CD8-positive, alpha-beta memory T cell (primary cell): ENCODE measurements at regions not wholly inside any gene's neighbourhood (a gene's known extent, or its start where the extent isn't known, plus 50 kb on each side); places are given as distances from the start of the nearest gene placed in this dataset.
"Not testable (repeated sequence)": the region's sequence is repeated elsewhere in the genome, so short reads cannot be mapped to it uniquely, and the experiment has no call there.

Experiments
- CTCF ChIA-PET: fragments of 350-600 bp; sonication (Branson Sonifier 250); formaldehyde crosslinking; loops from one replicate; lab custom pipeline; 2021; ENCODE audit warnings: antibody characterized with exemption; lab: Charles Lee
- POLR2A ChIA-PET: fragments of 350-600 bp; sonication (Branson Sonifier 250); formaldehyde crosslinking; loops from one replicate; lab custom pipeline; 2021; ENCODE audit warnings: antibody characterized with exemption; lab: Charles Lee
- DNase-seq, 5 donors: peaks; one replicate each; pipeline versions ENCODE4 v3.0.0 to v3.0.0-alpha.2; 2020 to 2022; ENCODE audit warnings: mixed read lengths in 1 of 5
- H3K27ac ChIP-seq: one replicate; pipeline ENCODE4 v1.7.0; 2013; ENCODE audit warnings: low read depth, mild to moderate bottlenecking, low read length, moderate library complexity
- H3K27me3 ChIP-seq: 2 replicates; pipeline ENCODE4 v1.7.0; 2013; ENCODE audit warnings: low read length, mild to moderate bottlenecking; ENCODE audit not compliant: insufficient read depth, poor library complexity, severe bottlenecking
- H3K36me3 ChIP-seq: 2 replicates; pipeline ENCODE4 v1.7.0; 2013; ENCODE audit warnings: mild to moderate bottlenecking, low read length, moderate library complexity; ENCODE audit not compliant: insufficient read depth
- H3K4me1 ChIP-seq: 2 replicates; pipeline ENCODE4 v1.7.0; 2013; ENCODE audit warnings: mild to moderate bottlenecking, low read length, moderate library complexity; ENCODE audit not compliant: insufficient read depth
- H3K4me3 ChIP-seq: 2 replicates; pipeline ENCODE4 v1.7.0; 2013; ENCODE audit warnings: mild to moderate bottlenecking, low read length
- H3K9me3 ChIP-seq: 2 replicates; pipeline ENCODE4 v1.7.0; 2013; ENCODE audit warnings: mild to moderate bottlenecking, low read length
- H3K27ac Mint-ChIP-seq, 8 donors: one replicate each; pipeline ENCODE4 v1.8.0; 2020 to 2021; ENCODE audit warnings: mixed read lengths in 8 of 8, mild to moderate bottlenecking in 6 of 8, inconsistent platforms in 3 of 8, moderate library complexity in 3 of 8
- H3K27me3 Mint-ChIP-seq, 2 donors: one replicate each; pipeline ENCODE4 v1.8.0; 2020 to 2021; ENCODE audit warnings: mixed read lengths in 2 of 2, mild to moderate bottlenecking in 1 of 2, moderate library complexity in 1 of 2
- H3K36me3 Mint-ChIP-seq, 3 donors: one replicate each; pipeline ENCODE4 v1.8.0; 2020 to 2021; ENCODE audit warnings: mixed read lengths in 3 of 3, inconsistent platforms in 1 of 3, mild to moderate bottlenecking in 1 of 3
- H3K4me1 Mint-ChIP-seq, 3 donors: one replicate each; pipeline ENCODE4 v1.8.0; 2020 to 2021; ENCODE audit warnings: mixed read lengths in 3 of 3, inconsistent platforms in 1 of 3, mild to moderate bottlenecking in 1 of 3
- H3K4me3 Mint-ChIP-seq, 7 donors: one replicate each; pipeline ENCODE4 v1.8.0; 2020 to 2021; ENCODE audit warnings: mixed read lengths in 7 of 7, mild to moderate bottlenecking in 6 of 7, moderate library complexity in 4 of 7, inconsistent platforms in 2 of 7
- H3K9me3 Mint-ChIP-seq, 5 donors: one replicate each; pipeline ENCODE4 v1.8.0; 2020 to 2022; ENCODE audit warnings: mixed read lengths in 5 of 5, mild to moderate bottlenecking in 3 of 5, moderate library complexity in 2 of 5, inconsistent platforms in 1 of 5

DNA sequence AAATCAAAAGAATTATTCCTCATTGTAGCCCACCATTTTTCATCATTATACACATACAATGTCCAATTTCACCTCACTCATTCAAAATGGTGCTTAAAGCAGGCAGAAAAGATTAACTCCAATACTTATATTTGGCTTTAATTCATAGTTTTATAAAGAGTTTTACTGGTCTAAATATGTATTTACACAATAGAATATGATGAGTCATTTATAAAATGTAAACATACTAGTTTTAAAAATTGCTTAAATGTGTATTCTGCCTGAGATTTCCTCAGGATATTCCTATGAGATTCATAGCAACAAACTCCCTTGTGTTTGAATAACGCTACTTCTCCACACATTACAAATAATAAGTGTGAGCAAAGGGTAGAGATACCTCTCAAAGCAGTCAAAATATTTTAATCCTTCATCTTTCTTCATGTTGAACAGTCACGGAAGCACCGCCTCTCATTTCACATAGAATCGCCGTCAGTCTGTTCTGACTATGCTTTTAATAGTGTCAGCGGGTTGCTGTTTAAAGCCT, 75.7 kb upstream of the GBE1 start:
- Mint-ChIP-seq H3K4me3 (no peak overlapping the region), H3K36me3 (no peaks in the 10 kb centered on the region), H3K27me3 (peaks cover 2 to 10% of the 10 kb centered on the region in 2 donors), H3K4me1 (no peaks in the 10 kb centered on the region), H3K27ac (no peak overlapping the region), H3K9me3 (no peaks in the 10 kb centered on the region)
- Histone ChIP-seq H3K4me3 (no peak overlapping the region), H3K36me3 (no peaks in the 10 kb centered on the region), H3K27me3 (no peaks in the 10 kb centered on the region), H3K9me3 (no peaks in the 10 kb centered on the region), H3K27ac (no peak overlapping the region), H3K4me1 (no peaks in the 10 kb centered on the region)
- POLR2A ChIA-PET = no interaction called here
- no peak for DNase-seq
- CTCF ChIA-PET = no interaction called here

DNA sequence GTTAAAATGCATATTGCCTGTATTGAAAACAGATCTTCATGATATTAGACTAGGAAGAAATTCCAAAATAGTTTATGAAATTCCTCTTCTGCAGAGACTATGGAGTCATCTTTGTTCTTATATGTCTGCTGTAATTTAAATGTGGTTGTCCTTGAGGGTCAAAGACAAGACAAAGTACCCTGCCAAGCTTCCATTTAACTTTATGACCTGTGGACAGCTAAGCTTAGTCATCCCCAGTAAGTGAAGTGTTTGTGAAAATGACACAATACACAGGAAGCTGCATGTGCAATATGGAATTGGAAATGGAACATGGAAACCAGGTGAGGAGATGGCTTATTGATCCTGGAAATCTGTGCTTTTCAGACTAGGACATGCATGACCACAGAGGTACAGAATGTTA, 68.5 kb upstream of the GBE1 start:
- Mint-ChIP-seq H3K27ac (no peak overlapping the region), H3K4me3 (no peak overlapping the region), H3K9me3 (peaks cover 0 to 5% (median 0%) of the 10 kb centered on the region in 5 donors)

DNA sequence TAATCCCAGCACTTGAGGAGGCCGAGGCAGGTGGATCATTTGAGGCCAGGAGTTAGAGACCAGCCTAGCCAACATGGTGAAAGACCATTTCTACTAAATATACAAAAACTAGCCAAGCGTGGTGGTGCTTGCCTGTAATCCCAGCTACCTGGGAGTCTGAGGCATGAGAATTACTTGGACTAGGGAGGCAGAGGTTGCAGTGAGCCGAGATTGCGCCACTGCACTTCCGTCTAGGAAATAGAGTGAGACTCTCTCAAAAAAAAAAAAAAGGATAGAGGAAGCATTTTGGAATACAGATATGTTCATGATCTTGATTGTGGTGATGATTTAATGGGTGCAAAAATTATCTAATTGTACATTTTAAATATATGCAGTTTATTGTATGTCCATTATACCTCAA, 67.8 kb upstream of the GBE1 start:
- H3K27ac Mint-ChIP-seq, H3K36me3 ChIP-seq, H3K27me3 Mint-ChIP-seq, H3K4me3 Mint-ChIP-seq, H3K27ac ChIP-seq, H3K9me3 Mint-ChIP-seq, H3K4me3 ChIP-seq, DNase-seq, H3K4me1 ChIP-seq, H3K27me3 ChIP-seq, CTCF ChIA-PET, H3K4me1 Mint-ChIP-seq, H3K9me3 ChIP-seq, H3K36me3 Mint-ChIP-seq, POLR2A ChIA-PET: not testable (repeated sequence)

More for the DNA sequence above, 68.5 kb upstream of the GBE1 start:
- Mint-ChIP-seq H3K36me3 (no peaks in the 10 kb centered on the region), H3K4me1 (no peaks in the 10 kb centered on the region), H3K27me3 (peaks cover 1 to 7% of the 10 kb centered on the region in 2 donors)
- Histone ChIP-seq H3K9me3 (no peaks in the 10 kb centered on the region), H3K36me3 (no peaks in the 10 kb centered on the region), H3K27ac (no peak overlapping the region), H3K27me3 (no peaks in the 10 kb centered on the region), H3K4me3 (no peak overlapping the region), H3K4me1 (no peaks in the 10 kb centered on the region)
- no peak for DNase-seq
- CTCF ChIA-PET = no interaction called here
- POLR2A ChIA-PET = no interaction called here

DNA sequence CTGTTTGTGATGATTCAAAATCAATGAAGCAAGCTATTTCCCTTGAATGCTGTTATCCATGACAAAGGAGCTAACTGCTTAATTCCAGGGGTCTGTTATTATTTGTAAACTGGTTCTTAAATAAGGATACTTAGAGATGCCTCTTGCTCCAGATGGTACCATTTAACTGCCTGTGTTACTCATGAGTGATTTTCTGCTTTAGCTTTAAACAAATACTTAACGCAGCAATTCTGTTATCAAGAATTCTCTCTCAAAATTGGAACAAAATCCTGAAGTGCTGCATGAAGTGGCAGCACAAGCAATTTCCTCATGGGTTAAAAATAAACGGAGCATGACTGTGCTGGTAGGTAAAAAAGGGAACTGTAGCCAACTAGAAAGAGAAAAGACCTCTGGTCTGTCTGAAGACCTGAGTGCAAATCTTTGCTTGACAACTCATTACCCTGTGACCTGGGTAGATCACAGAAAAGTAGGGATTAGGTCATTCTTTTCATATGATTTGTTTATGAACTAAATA, 62.5 kb upstream of the GBE1 start:
- no peaks in the 10 kb centered on the region for H3K27me3 ChIP-seq
- no peaks in the 10 kb centered on the region for H3K4me1 ChIP-seq
- H3K27ac Mint-ChIP-seq = no peak overlapping the region
- ChIA-PET CTCF (no interaction called here), POLR2A (no interaction called here)
- H3K27me3 Mint-ChIP-seq = peaks cover 0 to 5% of the 10 kb centered on the region in 2 donors
- H3K4me3 Mint-ChIP-seq = no peak overlapping the region
- H3K4me1 Mint-ChIP-seq = no peaks in the 10 kb centered on the region
- no peaks in the 10 kb centered on the region for H3K9me3 ChIP-seq
- H3K36me3 ChIP-seq = no peaks in the 10 kb centered on the region
- H3K9me3 Mint-ChIP-seq = peaks cover 2 to 4% (median 3%) of the 10 kb centered on the region in 5 donors
- no peak overlapping the region for H3K27ac ChIP-seq
- no peak overlapping the region for H3K4me3 ChIP-seq
- H3K36me3 Mint-ChIP-seq = no peaks in the 10 kb centered on the region
- no peak for DNase-seq

DNA sequence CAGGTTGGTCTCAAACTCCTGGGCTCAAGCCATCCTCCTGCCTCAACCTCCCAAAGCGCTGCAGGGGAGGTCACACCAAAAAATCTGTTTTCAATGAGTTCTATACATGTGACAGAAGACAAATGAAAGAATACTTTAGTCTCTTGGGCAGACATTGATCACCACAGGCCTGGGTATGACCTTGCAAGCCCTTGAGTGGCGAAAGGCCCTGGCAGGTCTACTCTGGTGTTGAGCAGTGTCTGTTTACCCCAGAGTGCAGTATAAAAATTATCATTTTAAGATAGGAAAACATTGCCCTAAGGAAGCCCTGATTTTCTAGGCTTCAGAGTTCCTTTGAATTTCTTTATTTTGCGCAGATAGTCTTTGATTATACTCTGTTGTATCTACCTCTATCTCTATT, 61.6 kb upstream of the GBE1 start:
- Histone ChIP-seq H3K36me3 (no peaks in the 10 kb centered on the region), H3K4me1 (no peaks in the 10 kb centered on the region), H3K4me3 (no peak overlapping the region), H3K27me3 (no peaks in the 10 kb centered on the region), H3K27ac (no peak overlapping the region), H3K9me3 (no peaks in the 10 kb centered on the region)
- Mint-ChIP-seq H3K9me3 (peaks cover 2 to 4% (median 3%) of the 10 kb centered on the region in 5 donors), H3K36me3 (no peaks in the 10 kb centered on the region), H3K27ac (no peak overlapping the region), H3K4me3 (no peak overlapping the region), H3K27me3 (peaks cover 0 to 11% of the 10 kb centered on the region in 2 donors), H3K4me1 (no peaks in the 10 kb centered on the region)
- DNase-seq = no peak
- CTCF ChIA-PET = no interaction called here
- POLR2A ChIA-PET = no interaction called here

DNA sequence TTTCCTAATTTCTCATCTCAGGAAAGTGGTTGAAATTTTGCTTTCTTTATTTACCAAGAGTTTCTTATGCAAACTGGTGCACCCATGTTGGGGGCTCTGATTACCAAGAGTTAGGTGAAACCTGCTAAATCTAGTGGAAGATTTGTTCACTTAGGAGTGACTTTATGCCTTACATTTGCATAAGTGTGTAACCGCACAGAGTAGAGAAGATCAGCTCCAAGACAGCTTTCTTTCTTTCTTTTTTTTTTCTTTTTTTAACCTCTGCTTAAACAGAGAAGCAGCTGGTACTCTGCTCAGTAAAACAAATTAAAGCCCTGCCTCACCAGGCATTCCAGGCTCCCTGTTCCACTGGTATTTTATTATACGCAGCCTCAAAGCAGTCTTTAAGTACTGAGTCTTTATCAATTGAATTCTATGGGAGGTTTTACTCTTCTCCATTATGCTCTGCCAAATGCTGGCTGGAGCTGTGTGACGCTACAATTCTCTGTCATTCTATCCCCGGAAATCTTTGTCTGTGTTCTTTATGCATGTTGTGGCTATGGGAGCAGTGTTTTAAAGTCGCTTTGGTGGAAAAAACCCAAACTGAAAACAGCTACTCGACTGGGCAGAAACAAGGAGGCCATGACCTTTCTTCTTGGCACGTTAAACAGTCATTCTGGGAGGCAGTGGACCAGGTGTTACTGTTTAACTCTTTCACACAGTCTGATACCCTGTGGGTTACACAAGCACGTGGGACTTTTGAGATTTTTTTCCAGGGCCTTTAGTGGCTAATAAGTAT, 55.2 kb upstream of the GBE1 start:
- no peak overlapping the region for H3K4me3 ChIP-seq
- H3K36me3 Mint-ChIP-seq = no peaks in the 10 kb centered on the region

DNA sequence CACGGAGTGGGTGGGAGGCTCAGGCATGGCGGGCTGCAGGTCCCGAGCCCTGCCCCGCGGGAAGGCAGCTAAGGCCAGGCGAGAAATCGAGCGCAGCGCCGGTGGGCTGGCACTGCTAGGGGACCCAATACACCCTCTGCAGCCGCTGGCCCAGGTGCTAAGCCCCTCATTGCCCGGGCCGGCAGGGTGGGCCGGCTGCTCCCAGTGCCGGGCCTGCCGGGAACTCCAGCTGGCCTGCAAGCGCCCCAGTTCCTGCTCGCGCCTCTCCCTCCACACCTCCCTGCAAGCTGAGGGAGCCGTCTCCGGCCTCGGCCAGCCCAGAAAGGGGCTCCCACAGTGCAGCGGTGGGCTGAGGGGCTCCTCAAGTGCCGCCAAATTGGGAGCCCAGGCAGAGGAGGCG, 50.7 kb upstream of the GBE1 start:
- DNase-seq, H3K9me3 Mint-ChIP-seq, H3K27ac Mint-ChIP-seq, H3K4me1 Mint-ChIP-seq, H3K27ac ChIP-seq, H3K27me3 ChIP-seq, POLR2A ChIA-PET, H3K4me3 Mint-ChIP-seq, CTCF ChIA-PET, H3K27me3 Mint-ChIP-seq, H3K36me3 Mint-ChIP-seq, H3K36me3 ChIP-seq, H3K4me3 ChIP-seq, H3K4me1 ChIP-seq, H3K9me3 ChIP-seq: not testable (repeated sequence)

More for the DNA sequence above, 55.2 kb upstream of the GBE1 start:
- ChIA-PET POLR2A (no interaction called here), CTCF (no interaction called here)
- H3K36me3 ChIP-seq = no peaks in the 10 kb centered on the region
- Mint-ChIP-seq H3K4me3 (no peak overlapping the region), H3K27ac (no peak overlapping the region), H3K9me3 (peaks cover 2 to 4% (median 4%) of the 10 kb centered on the region in 5 donors), H3K4me1 (no peaks in the 10 kb centered on the region), H3K27me3 (peaks cover 0 to 19% of the 10 kb centered on the region in 2 donors)
- H3K27ac ChIP-seq = no peak overlapping the region
- DNase-seq = no peak
- H3K27me3 ChIP-seq = no peaks in the 10 kb centered on the region
- H3K9me3 ChIP-seq = no peaks in the 10 kb centered on the region
- no peaks in the 10 kb centered on the region for H3K4me1 ChIP-seq
